GM12875 (cell line): ENCODE measurements at regions not wholly inside any gene's neighbourhood (a gene's known extent, or its start where the extent isn't known, plus 50 kb on each side); places are given as distances from the start of the nearest gene placed in this dataset.
"Not testable (repeated sequence)": the region's sequence is repeated elsewhere in the genome, so short reads cannot be mapped to it uniquely, and the experiment has no call there.

Source experiments
- H3K4me3 ChIP-seq: one replicate; pipeline ENCODE4 v1.5.1; 2011; ENCODE audit warnings: low read depth, low read length, control low read depth
- TF ChIP-seq, protein P1 (sequence below): IDR thresholded peaks from 2 replicates; pipeline ENCODE4 v1.5.1; 2011; ENCODE audit warnings: low read depth, mild to moderate bottlenecking, control low read depth, inconsistent platforms, low read length, moderate library complexity, borderline replicate concordance; ENCODE audit not compliant: insufficient read depth

DNA sequence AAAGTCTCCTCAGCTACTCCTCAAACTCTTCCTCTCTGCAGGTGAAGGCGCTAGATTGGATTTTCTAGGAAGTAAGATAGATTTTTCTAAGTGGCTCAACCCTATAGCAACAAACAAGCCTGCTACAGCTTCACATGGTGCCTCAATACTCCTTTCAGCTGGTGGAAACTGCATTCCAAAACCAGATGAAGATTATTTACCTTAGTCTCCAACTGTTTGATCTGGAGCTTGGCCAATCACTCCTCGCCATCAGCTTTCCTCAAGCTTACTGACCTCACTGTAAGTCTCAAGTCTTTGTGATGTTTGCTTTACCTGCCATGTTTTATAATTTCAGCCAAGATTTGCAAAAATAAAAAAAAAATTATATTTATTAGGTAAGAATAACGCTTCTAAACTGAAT lies 622.4 kb downstream of the CHSY3 start:
- TF ChIP-seq, protein P1, sequence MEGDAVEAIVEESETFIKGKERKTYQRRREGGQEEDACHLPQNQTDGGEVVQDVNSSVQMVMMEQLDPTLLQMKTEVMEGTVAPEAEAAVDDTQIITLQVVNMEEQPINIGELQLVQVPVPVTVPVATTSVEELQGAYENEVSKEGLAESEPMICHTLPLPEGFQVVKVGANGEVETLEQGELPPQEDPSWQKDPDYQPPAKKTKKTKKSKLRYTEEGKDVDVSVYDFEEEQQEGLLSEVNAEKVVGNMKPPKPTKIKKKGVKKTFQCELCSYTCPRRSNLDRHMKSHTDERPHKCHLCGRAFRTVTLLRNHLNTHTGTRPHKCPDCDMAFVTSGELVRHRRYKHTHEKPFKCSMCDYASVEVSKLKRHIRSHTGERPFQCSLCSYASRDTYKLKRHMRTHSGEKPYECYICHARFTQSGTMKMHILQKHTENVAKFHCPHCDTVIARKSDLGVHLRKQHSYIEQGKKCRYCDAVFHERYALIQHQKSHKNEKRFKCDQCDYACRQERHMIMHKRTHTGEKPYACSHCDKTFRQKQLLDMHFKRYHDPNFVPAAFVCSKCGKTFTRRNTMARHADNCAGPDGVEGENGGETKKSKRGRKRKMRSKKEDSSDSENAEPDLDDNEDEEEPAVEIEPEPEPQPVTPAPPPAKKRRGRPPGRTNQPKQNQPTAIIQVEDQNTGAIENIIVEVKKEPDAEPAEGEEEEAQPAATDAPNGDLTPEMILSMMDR = no peak

DNA sequence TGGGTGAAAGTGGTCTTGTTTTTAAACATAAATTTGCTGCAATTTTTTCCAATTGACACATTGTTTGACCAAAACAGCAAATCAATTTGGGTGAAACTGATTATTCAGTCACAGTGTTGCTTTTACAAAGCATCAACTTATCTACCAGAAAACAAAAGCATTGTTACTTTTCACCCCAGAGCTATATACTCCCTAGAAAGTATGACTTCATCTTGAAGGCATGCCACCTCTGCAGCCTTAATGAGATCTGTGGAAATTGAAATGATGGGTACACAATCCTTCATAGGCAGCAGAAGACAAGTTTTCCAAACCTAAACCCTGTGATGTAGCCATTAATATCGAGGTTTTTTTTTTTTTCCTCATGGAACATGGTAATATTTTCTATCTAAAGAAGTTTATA lies 615.9 kb downstream of the CHSY3 start:
- no peak overlapping the region for H3K4me3 ChIP-seq

More for the DNA sequence above, 622.4 kb downstream of the CHSY3 start:
- H3K4me3 ChIP-seq = no peak overlapping the region

DNA sequence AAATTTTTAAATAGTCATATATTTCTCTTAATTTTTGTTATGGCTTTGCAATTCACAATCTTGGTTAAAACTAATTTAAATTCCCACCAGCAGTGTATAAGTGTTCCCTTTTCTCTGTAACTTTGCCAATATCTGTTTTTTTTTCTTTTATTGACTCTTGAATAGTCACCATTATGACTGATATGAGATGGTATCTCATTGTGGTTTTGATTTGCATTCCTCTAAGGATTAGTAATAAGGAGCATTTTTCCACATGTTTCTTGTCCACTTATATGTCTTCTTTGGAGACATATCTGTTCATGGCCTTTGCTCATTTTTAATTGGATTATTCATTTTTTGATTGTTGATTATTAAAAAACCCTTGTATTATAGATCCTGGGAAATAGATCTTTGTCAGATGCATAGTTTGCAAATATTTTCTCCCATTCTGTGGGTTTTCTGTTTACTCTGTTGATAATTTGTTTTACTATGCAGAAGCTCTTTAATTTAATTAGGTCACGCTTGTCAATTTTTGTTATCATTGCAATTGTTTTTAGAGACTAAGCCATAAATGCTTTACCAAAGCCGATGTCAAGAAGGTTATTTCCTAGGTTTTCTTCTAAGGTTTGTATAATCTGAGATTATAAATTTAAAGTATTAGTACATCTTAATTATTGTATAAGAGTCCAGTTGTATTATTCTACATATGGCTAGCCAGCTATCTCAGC lies 610.9 kb downstream of the CHSY3 start:
- TF ChIP-seq, protein P1 = no peak
- no peak overlapping the region for H3K4me3 ChIP-seq

More for the DNA sequence above, 615.9 kb downstream of the CHSY3 start:
- TF ChIP-seq, protein P1 = no peak

DNA sequence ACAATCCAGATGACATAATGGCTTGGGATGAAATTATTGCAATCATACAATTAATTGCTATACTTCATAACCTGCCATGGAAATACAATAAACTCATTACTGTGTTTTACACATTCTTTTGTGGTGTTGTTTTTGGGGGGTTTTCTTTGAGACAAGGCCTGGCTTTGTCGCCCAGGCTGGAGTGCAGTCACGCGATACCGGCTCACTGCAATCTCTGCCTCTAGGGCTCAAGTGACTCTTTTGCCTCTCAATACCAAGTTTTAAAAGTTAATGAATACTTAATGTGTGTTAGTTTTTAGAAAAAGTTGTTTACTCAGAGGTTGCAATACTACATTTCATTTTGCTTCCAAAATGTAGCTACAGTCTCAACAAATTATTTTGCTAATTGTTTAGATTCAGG lies 598.4 kb downstream of the CHSY3 start:
- TF ChIP-seq, protein P1 = no peak
- no peak overlapping the region for H3K4me3 ChIP-seq

DNA sequence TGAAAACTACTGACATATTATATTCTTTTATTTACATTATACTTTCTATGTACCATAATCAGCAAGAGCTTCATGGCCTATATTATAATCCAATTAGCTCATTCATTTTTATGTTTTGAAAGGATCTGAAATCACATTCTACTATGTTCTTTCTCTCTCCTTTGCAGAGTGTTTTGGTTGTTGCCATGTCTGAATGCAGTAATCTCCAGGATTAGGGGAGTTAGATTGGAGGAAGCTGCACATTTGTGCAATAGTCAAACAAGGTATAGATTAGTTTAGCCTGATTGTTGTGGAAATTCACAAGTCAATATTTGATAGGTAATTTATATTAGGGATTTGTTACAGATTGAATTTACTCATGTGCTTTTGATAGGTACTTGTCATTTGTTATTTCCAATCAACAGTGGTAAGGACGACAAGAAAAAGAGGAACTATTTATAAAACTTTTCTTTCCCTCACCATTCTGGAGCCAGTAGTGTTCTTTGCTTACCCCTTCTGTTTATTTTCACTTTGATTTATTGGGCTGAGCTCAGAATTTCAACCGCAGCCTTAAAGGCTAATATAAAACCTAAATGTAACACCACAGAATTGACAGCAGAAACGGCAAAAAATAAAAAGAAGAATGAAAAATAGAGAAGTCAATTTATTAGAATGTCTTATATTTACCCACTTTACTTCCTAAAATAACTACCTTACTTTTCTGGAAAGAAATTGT lies 597.0 kb downstream of the CHSY3 start:
- TF ChIP-seq, protein P1 = no peak

DNA sequence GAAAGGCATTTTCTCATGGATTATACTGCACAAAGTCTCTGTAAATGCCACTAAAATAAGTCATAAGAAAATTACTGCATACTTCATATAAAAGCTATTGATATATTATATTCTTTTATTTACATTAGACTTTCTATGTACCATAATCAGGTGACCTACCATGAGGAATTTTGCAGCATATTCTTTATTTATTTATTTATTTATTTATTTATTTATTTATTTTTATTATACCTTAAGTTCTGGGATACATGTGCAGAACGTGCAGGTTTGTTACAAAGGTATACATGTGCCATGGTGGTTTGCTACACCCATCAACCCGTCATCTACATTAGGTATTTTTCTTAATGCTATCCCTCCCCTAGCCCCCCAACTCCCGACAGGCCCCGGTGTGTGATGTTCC lies 596.2 kb downstream of the CHSY3 start:
- H3K4me3 ChIP-seq = not testable (repeated sequence)

More for the DNA sequence above, 597.0 kb downstream of the CHSY3 start:
- no peak overlapping the region for H3K4me3 ChIP-seq

DNA sequence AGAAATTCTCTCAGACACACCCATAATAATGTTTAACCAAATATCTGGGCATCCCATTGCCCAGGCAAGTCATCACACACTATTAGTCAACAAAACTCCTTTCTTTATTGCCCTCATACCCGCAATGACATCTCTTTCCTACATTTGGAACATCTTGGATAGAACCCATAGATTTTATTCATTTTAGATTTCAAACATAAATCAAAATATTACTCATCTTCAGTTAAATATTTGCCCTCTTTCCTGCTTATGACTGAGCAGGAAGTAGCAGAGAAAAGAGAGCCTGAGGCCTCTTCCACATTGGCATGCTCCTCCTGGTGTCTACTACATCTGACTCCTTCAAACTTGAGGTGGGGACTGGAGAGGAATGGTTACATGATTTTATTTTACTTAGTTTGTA lies 592.0 kb downstream of the CHSY3 start:
- TF ChIP-seq, protein P1 = no peak
- no peak overlapping the region for H3K4me3 ChIP-seq
